GM19351 (cell line): ENCODE measurements at regions not wholly inside any gene's neighbourhood (a gene's known extent, or its start where the extent isn't known, plus 50 kb on each side); places are given as distances from the start of the nearest gene placed in this dataset.
"Not testable (repeated sequence)": the region's sequence is repeated elsewhere in the genome, so short reads cannot be mapped to it uniquely, and the experiment has no call there.

Experiments
- ATAC-seq: cut with Tn5 transposase; IDR thresholded peaks from one replicate; pipeline ENCODE4 v1.9.1; 2021; ENCODE audit warnings: mild to moderate bottlenecking, moderate library complexity; ENCODE audit not compliant: unreplicated experiment

DNA sequence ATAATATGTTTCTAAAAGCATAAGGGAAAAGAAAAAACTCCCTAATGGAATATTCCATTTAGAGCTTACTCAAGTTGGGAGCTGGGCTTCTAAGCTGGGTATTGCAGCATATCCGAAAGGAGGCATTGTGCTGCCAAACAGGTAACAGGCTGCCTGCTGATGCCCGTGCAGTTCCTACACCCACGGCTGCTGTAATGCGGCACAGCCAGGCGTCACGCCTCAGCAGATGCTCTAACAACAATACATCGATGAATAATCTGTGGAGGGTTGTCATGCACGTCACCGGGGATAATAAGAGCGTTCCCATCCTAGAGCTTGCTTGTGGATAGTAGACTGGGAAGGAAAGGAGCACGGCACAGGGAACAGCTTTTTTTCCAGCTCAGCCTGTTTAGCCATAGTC lies 1582.1 kb upstream of the SLC10A2 start:
- ATAC-seq, result no peak

GRCh38 chr13:104645786-104646185 lies 1579.6 kb upstream of the SLC10A2 start:
- ATAC-seq, result no peak

GRCh38 chr13:104641309-104641708 lies 1575.1 kb upstream of the SLC10A2 start:
- ATAC-seq, result no peak

DNA sequence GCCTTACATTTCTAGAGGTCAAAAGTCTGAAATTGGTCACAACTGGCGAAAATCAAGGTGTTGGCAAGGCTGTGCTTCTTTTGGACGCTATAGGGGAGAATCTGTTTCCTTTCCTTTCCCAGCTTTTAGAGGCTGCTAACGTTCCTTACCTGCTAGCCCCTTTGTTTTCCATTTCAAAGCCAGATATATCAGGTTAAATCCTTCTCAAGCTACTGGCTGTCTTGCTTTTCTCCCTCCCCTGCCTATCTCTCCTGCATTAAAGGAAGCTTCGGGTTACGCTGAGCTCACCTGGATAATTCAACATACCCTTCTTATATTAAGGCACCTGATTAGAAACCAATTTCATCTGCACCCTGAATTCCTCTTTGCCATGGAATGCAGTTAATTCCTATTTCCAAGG lies 1569.7 kb upstream of the SLC10A2 start:
- ATAC-seq, result no peak

DNA sequence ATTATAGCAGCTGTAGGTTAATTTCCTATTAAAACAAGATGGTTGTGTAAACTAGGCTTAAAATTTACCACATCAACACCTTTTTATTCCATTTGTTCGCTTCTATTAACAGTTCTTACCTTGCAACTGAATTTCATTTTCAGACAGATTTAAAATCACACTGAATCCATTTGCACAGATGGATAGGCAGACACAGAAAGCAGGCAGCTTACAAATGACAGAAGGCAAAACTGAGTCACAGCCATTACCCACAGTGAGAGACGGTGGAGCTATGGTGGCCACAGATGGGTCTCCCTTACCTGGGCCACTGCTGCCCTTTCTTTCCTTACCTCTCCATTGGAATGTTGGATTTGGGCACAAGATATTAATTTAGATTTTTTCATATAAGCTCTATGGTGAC lies 1567.8 kb upstream of the SLC10A2 start:
- no peak for ATAC-seq

DNA sequence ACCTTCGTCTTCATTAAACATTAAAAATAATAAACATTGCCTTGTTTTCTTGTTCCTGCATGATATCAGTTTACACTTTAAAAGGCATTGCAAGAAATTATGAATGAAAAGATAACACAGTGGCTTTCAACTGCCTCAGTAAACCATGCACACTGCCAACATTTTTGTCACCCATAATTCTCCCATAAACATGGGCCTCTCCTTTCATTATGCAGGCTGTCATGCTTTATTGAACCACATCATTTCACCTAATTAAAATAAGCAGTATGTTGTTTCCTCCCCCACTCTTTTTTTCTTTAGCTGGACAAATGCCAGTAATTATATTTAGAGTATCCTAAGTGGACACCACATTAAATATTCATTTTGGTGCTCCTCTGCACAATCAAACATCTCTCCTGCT lies 1566.5 kb upstream of the SLC10A2 start:
- no peak for ATAC-seq

GRCh38 chr13:104625201-104625600 lies 1559.0 kb upstream of the SLC10A2 start:
- no peak for ATAC-seq

- peak; percentile 74 for ATAC-seq
Observed at GRCh38 chr13:104616990-104617389, 1550.8 kb upstream of the SLC10A2 start.

DNA sequence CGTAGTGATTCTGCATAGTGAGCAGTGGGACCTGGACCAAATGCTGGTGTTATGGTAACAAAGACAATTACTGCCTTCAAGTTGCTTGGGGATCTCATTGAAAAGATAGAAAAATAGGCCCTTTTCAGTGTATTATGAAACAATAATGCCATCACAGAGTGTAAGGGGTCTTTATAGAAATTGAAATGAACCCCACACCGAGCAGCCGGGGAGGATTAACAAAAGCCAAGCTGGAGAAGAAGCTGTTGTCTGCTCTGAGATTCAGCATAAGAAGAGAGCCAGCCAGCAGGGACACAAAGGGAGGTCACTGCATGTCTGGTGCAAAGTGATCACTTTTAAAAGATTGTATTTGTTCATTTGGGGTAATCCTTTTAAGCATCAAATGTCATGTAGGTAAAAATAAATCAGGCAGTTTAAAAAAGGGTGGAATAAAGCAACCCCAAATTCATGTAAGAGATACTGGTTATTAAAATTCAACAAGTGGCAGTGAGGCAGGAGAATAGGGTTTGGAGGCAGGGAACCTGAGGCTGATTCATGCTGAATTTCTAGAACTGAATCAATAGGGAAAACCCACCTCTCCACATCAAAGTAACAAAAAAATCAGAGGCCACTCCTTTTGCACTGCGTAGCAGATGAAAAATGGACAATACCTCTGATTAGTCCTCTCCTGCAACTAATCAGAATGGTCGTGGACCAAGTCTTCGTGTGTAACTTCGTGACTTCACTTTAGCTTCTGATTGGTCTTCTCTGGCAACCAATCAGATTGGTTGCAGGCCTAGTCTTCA lies 1548.3 kb upstream of the SLC10A2 start:
- no peak for ATAC-seq

DNA sequence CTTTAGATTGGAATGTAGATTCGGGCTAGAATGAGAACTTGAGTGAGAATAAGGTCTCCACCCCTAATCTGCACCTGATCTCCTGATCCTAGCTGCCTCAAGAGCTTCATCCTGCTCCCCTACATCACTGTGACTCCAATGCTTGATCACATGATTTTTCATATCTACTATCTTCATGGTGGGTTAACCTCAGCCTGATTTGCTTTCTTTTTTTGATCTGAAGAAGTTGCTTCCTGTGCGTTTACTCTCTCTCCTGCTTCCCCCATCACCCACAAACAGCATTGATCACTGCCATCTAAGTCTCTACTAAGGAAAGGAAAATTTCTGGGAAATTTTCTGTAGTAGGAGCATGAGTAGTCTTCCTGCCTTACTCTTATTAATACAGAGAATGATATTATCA lies 1542.1 kb upstream of the SLC10A2 start:
- no peak for ATAC-seq

DNA sequence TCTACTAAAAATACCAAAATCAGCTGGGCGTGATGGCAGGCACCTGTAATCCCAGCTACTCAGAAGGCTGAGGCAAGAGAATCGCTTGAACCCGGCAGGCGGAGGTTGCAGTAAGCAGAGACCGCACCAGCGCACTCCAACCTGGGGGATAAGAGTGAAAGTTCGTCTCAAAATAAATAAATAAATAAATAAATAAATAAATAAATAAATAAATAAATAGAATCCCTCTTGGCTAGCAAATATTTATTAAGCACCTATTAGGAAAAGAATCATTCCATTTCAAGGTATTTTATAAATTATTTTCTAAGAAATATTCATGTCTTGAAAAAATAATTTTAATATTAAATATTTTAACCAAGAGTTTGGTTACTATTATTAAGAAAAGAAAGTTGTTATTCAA lies 1539.2 kb upstream of the SLC10A2 start:
- ATAC-seq, result not testable (repeated sequence)

DNA sequence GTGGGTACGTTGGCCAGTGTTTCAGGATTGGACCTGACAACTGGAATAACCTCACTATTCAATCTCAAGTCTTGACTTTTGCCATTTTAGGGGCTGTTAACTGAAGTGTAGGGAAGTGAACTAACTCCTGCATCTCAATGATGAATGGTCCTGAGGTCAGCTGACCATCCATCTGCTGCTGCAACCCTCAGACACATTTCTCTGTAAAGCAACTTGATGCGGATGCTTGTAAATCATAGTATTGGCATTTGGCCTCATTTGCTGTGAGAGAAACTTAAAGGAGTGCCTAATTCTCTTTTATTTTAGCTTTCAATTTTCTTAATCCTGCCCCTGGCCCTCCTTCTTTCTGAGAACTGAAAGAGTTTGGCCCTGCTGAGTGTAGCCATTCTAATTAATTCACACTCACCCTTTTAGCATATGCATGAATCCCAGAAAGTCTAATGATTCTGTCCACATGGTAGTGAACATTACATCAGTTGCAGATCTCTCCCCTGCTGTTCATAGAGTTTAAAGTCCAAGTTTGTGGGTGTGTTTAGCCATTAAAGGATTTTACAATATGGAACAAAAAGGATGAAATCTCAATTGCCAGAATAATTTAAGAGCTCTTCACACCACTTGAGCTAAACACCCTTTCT lies 1531.4 kb upstream of the SLC10A2 start:
- no peak for ATAC-seq

GRCh38 chr13:104595511-104595910 lies 1529.3 kb upstream of the SLC10A2 start:
- no peak for ATAC-seq

DNA sequence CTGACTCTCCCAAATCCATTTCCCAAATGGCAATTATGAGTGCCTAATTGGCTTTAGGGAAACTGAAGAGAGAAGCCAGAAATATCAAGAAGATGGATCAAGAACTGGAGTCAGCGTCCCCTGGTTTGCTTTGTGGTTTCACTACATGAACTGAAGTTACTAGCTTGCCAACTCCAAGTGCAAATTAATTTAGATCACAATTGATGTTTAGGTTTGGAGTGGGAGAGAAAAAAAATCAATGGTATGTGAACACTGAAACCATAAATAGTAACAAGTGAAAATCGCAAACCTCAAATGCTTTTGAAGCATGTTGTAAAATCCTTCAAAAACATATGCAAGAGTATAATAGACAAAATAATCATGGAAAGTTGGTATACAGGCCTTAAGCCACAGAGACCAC lies 1528.6 kb upstream of the SLC10A2 start:
- no peak for ATAC-seq

DNA sequence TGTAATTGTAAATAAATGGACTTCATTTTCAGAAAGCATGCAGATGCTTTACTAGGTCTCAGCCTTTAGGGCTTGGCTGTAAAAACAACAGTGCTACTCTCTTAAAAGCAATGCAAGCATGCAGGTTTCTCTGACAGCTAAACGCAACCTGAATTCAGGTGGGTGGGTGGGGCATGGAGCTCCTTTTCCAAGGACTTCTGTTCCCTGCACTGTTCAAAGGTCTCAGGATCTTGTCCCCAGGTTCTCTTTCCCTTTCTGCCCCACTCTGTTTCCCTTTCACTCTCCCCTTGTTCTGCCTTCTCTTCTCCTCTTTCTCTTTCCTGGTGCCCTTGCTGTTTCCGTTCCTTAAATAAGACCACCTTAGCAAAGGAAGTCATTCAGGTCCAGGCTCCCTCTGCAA lies 1527.5 kb upstream of the SLC10A2 start:
- no peak for ATAC-seq

- ATAC-seq, result no peak
Observed at GRCh38 chr13:104593251-104593576, 1527.0 kb upstream of the SLC10A2 start.

- no peak for ATAC-seq
Observed at GRCh38 chr13:104592545-104593250, 1526.5 kb upstream of the SLC10A2 start.

- ATAC-seq, result no peak
Observed at GRCh38 chr13:104592127-104592526, 1525.9 kb upstream of the SLC10A2 start.

- no peak for ATAC-seq
Observed at GRCh38 chr13:104586051-104586746, 1520.0 kb upstream of the SLC10A2 start.

DNA sequence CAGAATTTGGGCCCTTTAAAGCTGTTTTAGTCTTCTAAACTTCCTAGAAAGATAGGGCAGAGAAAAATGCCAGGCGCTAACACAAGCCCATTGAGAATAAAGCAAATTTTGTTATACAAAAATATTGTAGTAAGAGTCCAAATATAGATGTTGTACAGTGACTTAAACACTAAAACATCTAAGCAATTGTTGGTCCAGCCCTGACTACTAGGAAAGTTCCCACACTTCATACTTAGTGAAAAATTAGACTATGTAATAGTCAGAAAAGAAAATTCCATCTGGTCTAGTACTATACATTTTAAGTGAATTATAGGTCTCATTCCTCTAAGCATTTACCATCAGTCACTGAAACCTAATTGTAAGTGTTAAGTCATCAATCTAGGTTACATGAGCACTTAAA lies 1518.3 kb upstream of the SLC10A2 start:
- no peak for ATAC-seq

DNA sequence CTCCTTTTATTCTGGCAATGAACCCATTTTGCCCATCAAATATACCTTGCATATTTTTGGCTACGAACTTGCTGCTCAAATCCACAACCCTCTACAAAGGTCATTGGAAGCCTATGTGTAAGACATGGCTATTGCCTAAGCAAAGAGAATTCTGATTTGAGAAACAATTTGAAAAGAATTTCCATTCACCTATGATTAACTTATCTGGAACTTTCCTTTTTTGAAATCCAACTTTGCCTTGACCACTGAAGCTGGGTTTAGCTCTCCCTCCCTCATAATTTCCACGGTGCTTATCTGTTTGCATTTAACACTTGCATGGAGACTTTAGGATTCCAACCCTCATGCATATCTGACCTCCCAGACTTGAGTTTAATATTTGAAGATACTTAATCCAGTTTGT lies 1514.7 kb upstream of the SLC10A2 start:
- ATAC-seq, result no peak
